Prostate gland (tissue), 2 donors: ENCODE measurements at regions not wholly inside any gene's neighbourhood (a gene's known extent, or its start where the extent isn't known, plus 50 kb on each side); places are given as distances from the start of the nearest gene placed in this dataset.

ENCODE experiments used
- POLR2A ChIP-seq: fragments of 450-650 bp; IDR thresholded peaks from one replicate; pipeline ENCODE4 v1.6.1; 2016; ENCODE audit warnings: antibody characterized with exemption, mild to moderate bottlenecking
- POLR2AphosphoS5 ChIP-seq: sonication (generic); formaldehyde crosslinking; IDR thresholded peaks from one replicate; pipeline ENCODE4 v1.6.1; 2017; ENCODE audit warnings: antibody characterized with exemption
- TF ChIP-seq, protein P1 (sequence below), 4 experiments: fragments of 200-600 bp in 2 of 4; fragments of 450-650 bp in 2 of 4; sonication (generic) in 2 of 4; IDR thresholded peaks; 1 replicate in 3 of 4; 2 replicates in 1 of 4; pipeline ENCODE4 v1.5.1; 2016 to 2019; ENCODE audit warnings: antibody characterized with exemption in 4 of 4, mild to moderate bottlenecking in 2 of 4, moderate library complexity in 2 of 4

DNA sequence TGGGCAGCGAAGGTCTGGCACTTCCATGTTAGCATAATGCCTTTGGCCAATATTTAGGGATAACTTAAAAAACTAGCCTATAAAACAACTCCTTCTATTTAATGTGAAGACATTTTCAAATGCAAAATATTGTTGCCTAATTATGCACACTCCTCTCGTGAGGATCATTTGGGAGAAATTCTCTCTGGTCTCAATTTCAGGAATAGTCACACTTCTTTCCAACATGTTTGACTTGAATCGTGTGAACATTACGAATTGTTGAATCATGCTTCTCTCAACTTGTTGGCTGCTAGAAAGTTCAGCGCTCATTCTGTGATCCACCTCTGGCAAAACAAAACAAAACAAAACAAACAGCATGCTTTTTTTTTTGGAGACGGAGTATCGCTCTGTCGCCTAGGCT is 313.2 kb downstream of the SEC23A start:
- TF ChIP-seq, protein P1, sequence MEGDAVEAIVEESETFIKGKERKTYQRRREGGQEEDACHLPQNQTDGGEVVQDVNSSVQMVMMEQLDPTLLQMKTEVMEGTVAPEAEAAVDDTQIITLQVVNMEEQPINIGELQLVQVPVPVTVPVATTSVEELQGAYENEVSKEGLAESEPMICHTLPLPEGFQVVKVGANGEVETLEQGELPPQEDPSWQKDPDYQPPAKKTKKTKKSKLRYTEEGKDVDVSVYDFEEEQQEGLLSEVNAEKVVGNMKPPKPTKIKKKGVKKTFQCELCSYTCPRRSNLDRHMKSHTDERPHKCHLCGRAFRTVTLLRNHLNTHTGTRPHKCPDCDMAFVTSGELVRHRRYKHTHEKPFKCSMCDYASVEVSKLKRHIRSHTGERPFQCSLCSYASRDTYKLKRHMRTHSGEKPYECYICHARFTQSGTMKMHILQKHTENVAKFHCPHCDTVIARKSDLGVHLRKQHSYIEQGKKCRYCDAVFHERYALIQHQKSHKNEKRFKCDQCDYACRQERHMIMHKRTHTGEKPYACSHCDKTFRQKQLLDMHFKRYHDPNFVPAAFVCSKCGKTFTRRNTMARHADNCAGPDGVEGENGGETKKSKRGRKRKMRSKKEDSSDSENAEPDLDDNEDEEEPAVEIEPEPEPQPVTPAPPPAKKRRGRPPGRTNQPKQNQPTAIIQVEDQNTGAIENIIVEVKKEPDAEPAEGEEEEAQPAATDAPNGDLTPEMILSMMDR (IDR thresholded peaks at IDR 0.05), result no peak
- TF ChIP-seq POLR2A (no peak), POLR2AphosphoS5 (no peak)
